Mesothelial cell of epicardium (in vitro differentiated cells): ENCODE measurements at regions not wholly inside any gene's neighbourhood (a gene's known extent, or its start where the extent isn't known, plus 50 kb on each side); places are given as distances from the start of the nearest gene placed in this dataset.

Experiments used
- DNase-seq, 2 experiments: peaks; one replicate each; pipeline ENCODE4 v3.0.0; 2021; ENCODE audit warnings: low spot score in 2 of 2; ENCODE audit not compliant: unreplicated experiment in 2 of 2
- H3K27ac Mint-ChIP-seq: 2 replicates; pipeline ENCODE4 v1.8.0; 2021; ENCODE audit warnings: mixed read lengths
- H3K27me3 Mint-ChIP-seq: 2 replicates; pipeline ENCODE4 v1.8.0; 2021; ENCODE audit warnings: low read depth, mixed read lengths
- H3K36me3 Mint-ChIP-seq: 2 replicates; pipeline ENCODE4 v1.8.0; 2021; ENCODE audit warnings: mixed read lengths
- H3K4me1 Mint-ChIP-seq: 2 replicates; pipeline ENCODE4 v1.8.0; 2021; ENCODE audit warnings: mixed read lengths
- H3K4me3 Mint-ChIP-seq: 2 replicates; pipeline ENCODE4 v1.8.0; 2021; ENCODE audit warnings: mild to moderate bottlenecking, moderate library complexity, mixed read lengths
- H3K9me3 Mint-ChIP-seq: 2 replicates; pipeline ENCODE4 v1.8.0; 2021; ENCODE audit warnings: mixed read lengths
- TF ChIP-seq, protein P1 (sequence below): fragments of 200-600 bp; sonication (generic); IDR thresholded peaks from one replicate; pipeline ENCODE4 v1.5.0; 2021; ENCODE audit warnings: antibody characterized with exemption; ENCODE audit not compliant: unreplicated experiment

GRCh38 chr16:77589071-77589765 lies 133.1 kb upstream of the NUDT7 start:
- no peaks in the 10 kb centered on the region for H3K36me3 Mint-ChIP-seq
- no peak overlapping the region for H3K27ac Mint-ChIP-seq
- peaks cover 17% of the 10 kb centered on the region for H3K4me1 Mint-ChIP-seq
- DNase-seq: no peak
- H3K4me3 Mint-ChIP-seq: no peak overlapping the region
- TF ChIP-seq, protein P1, sequence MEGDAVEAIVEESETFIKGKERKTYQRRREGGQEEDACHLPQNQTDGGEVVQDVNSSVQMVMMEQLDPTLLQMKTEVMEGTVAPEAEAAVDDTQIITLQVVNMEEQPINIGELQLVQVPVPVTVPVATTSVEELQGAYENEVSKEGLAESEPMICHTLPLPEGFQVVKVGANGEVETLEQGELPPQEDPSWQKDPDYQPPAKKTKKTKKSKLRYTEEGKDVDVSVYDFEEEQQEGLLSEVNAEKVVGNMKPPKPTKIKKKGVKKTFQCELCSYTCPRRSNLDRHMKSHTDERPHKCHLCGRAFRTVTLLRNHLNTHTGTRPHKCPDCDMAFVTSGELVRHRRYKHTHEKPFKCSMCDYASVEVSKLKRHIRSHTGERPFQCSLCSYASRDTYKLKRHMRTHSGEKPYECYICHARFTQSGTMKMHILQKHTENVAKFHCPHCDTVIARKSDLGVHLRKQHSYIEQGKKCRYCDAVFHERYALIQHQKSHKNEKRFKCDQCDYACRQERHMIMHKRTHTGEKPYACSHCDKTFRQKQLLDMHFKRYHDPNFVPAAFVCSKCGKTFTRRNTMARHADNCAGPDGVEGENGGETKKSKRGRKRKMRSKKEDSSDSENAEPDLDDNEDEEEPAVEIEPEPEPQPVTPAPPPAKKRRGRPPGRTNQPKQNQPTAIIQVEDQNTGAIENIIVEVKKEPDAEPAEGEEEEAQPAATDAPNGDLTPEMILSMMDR: no peak
- no peaks in the 10 kb centered on the region for H3K9me3 Mint-ChIP-seq
- H3K27me3 Mint-ChIP-seq: peaks cover 2% of the 10 kb centered on the region

DNA sequence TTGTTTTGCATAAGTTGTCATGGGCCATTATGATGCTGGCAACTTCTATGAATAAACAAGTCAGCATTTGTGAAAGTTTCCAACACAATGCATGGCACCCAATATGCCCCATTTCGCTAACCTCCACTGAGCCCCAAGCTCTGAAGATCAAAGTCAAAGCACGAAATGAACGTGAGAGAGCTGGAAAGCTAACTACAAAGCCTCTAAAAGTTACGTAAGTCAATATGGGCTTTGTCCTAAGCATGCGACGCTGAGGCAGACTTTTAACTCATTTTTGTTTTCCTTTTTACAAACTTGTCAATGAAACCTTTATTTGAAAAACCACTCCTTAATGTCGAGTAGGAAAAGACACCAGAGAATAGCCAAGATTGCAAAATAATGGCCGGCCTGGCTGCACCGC lies 131.6 kb upstream of the NUDT7 start:
- Mint-ChIP-seq H3K4me3 (no peak overlapping the region), H3K27me3 (peaks cover 2% of the 10 kb centered on the region), H3K4me1 (peaks cover 30% of the 10 kb centered on the region), H3K27ac (no peak overlapping the region), H3K9me3 (no peaks in the 10 kb centered on the region), H3K36me3 (no peaks in the 10 kb centered on the region)
- no peak for DNase-seq
- TF ChIP-seq, protein P1: no peak

DNA sequence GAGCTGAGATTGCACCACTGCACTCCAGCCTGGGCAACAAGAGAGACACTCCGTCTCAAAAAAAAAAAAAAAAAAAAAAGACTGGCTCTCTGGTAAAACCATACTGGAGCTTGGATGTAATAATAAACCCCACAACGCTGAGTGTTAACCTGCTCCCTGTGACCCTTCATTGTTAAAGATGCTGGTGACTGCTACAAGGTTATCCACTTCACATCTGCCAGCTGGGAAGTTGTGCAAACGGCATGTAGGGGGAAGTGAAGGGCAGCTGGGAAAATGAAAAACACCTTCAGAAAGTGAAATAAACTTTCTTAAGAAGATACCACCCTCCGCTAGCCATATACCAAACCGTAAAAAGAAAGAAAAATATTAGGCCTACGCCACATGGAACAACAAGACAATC lies 131.0 kb upstream of the NUDT7 start:
- TF ChIP-seq, protein P1: no peak
- Mint-ChIP-seq H3K9me3 (no peaks in the 10 kb centered on the region), H3K27ac (no peak overlapping the region), H3K27me3 (no peaks in the 10 kb centered on the region), H3K36me3 (no peaks in the 10 kb centered on the region), H3K4me3 (no peak overlapping the region), H3K4me1 (peaks cover 34% of the 10 kb centered on the region)
- DNase-seq: no peak

DNA sequence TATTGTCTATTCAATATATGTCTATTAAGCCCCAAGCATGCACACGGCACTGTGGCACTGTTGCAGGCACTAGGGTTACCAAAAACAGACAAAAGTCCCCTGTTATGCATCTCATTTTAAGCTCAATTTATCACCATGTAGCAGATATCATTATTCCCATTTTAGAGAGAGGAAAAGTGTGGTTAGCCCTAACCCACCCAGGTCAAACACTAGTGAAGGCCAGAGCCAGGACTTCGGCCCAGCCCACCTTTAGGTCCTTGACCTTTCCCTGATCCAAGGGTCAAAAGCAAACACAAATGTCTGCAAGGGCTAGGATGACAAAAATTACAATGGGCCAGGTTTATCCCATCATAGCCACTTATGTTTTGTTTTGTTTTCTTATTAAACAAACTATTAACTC lies 130.3 kb upstream of the NUDT7 start:
- Mint-ChIP-seq H3K4me3 (no peak overlapping the region), H3K9me3 (peaks cover 4% of the 10 kb centered on the region), H3K27ac (no peak overlapping the region), H3K4me1 (peaks cover 39% of the 10 kb centered on the region), H3K36me3 (no peaks in the 10 kb centered on the region), H3K27me3 (no peaks in the 10 kb centered on the region)
- TF ChIP-seq, protein P1: no peak
- no peak for DNase-seq

GRCh38 chr16:77594057-77594456 lies 128.3 kb upstream of the NUDT7 start:
- no peaks in the 10 kb centered on the region for H3K27me3 Mint-ChIP-seq
- H3K4me3 Mint-ChIP-seq: no peak overlapping the region
- no peak for DNase-seq
- H3K27ac Mint-ChIP-seq: no peak overlapping the region
- peaks cover 3% of the 10 kb centered on the region for H3K36me3 Mint-ChIP-seq
- peaks cover 28% of the 10 kb centered on the region for H3K4me1 Mint-ChIP-seq
- TF ChIP-seq, protein P1: no peak
- H3K9me3 Mint-ChIP-seq: peaks cover 12% of the 10 kb centered on the region
